H1 (cell line): ENCODE measurements at regions not wholly inside any gene's neighbourhood (a gene's known extent, or its start where the extent isn't known, plus 50 kb on each side); places are given as distances from the start of the nearest gene placed in this dataset.

Experiments
- CHD7 ChIP-seq: fragments of 300-600 bp; sonication (generic); IDR thresholded peaks from 2 replicates; pipeline ENCODE4 v1.7.1; 2012; ENCODE audit warnings: low read length, moderate library complexity, mild to moderate bottlenecking, inconsistent platforms; ENCODE audit not compliant: insufficient replicate concordance
- KDM4A ChIP-seq: IDR thresholded peaks from one replicate; pipeline ENCODE4 v1.7.1; 2012; ENCODE audit warnings: low read depth, mild to moderate bottlenecking, moderate library complexity, low read length, inconsistent platforms; ENCODE audit not compliant: severe bottlenecking
- TAF1 ChIP-seq: IDR thresholded peaks from 2 replicates; pipeline ENCODE4 v1.6.1; 2011; ENCODE audit warnings: mild to moderate bottlenecking, low read depth, low read length

GRCh38 chr2:42954227-42954962 is 162.0 kb upstream of the HAAO start (continued):
- TF ChIP-seq CHD7 = no peak
- TF ChIP-seq KDM4A = no peak
- TF ChIP-seq TAF1 = no peak
